ENCODE measurements at regions not wholly inside any gene's neighbourhood (a gene's known extent, or its start where the extent isn't known, plus 50 kb on each side); places are given as distances from the start of the nearest gene placed in this dataset.
A peak's percentile ranks its signal among the peaks of the same experiment; 100 is the strongest.

DNA sequence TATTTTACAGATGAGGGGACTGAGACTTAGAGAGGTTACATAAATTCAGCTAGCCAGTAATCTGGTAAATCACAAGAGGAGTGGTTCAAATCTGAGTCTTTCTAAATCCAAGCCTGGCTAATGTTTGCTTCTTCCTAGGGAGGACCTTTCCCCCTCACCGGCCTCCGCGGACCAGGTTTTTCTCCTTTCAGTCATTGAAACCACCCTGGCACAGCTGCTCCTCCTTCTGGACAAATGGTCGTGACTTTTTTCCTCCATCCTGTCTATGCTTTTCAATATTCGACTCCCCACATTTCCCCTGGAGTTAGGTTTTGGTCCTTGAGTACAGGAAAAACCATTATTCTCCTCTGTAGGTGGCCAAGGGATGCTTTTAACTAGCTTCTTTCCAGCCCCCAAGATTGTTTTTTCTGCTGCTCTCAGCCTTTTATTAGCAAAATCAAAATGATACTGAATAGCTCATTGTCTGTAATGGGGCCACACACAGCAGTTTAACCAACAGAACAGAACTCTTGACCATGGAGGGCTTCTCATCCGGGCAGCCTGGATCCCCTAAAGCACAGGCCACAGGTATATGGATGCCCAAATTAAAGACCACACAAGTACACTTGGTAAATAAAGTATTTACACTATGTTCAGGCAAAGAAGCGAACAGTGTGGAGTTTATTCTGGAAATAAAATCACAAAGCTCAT is 85.9 kb upstream of the KLHL25 start:
- intact Hi-C loops (cut with DNase I): no loop called here
- no peak for DNase-seq

DNA sequence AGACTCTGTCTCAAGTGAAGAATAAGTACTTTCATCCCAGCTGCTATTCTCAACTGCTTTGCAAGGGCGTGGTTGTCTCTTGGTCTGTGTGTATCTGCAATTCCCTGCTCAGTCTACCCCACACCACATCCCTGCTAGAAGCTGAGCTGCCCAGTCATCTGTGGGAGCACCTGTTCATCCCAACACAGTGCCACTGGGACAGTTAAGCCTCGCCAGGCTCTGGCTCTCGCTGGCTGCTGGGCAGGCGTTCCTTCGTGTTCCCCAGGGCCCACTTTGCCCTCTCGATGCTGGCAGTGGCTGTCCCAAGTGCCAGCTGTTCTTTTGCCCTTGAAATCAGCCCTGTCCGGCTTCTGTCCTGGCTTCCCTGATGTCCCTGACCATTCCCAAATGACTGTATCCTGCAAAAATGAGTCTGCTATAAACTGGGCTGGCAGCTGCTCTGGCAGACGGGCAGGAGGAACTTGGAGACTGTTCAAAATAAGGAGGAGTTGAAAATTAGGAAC is 91.6 kb upstream of the KLHL25 start:
- DNase-seq: no peak
- intact Hi-C loops (cut with DNase I): no loop called here

DNA sequence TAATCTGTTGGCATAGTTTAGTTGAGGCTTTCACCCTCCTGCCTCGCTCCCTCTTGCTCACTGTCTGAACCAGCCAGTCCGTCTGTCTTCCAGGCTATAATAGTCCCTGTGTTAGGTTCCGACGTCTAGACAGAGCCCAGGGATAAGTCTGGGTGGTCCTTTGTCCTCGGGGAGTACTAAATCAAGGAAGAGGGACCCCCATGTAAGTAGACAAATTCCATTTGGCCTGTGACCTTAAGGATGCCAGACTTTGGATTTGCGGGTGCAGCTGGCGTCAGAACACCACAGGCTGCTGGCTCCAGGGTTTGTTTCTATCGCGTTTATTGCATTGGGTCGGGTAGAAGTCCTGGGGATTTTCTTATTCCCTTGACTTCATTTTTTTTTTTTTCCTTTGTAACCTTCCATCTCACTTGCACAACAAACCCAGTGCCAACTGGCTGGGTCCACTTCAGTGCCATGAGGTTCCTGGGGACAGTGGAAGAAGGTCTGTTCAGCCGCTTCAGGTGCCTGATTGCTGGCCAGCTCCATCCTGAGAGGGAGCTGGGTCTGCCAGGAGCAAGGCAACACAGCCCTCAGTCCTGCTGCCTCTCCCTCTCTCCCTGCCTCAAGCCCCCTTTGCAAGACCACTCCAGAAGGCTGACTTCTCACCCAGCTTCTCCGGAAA is 95.4 kb upstream of the KLHL25 start:
- no peak for DNase-seq
- intact Hi-C loops (cut with DNase I): no loop called here

DNA sequence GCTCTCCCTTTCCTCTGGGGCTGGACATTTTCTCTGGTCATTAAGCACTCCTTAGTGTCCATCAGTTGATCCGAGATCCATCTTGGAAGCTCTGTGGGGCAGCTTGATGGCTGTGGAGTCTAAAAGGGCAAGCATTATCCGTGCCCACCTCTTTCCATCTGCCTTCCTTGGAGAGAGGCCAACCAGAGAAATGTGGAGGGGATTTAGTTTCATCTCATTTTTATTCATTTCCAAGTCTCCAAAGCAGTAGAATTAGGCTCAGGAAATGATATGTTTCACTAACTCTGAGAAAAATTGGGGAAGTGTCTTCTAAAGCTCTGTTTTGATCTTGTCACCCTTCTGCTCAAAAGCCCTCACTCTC is 95.9 kb upstream of the KLHL25 start:
- intact Hi-C loops (cut with DNase I): no loop called here
- no peak for DNase-seq

DNA sequence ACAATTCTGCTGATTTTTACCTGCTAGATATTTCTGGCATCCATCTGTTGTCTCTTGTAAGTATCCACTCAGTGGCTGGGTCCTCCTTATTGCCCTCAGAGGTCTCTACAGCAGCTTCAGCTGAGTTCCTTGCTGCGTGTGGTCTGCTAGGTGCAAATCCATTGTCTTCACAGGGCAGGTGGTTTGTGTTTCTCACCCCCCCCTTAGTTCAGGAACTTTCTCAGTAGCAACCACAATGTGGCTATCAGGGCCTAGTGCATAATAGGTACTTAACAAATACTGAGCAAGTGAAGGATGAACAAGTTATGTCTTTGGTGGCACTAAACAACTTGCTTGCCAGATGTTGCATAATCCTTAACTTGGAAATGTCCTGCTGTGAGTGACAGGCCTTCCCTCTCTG is 96.7 kb upstream of the KLHL25 start:
- no peak for DNase-seq

DNA sequence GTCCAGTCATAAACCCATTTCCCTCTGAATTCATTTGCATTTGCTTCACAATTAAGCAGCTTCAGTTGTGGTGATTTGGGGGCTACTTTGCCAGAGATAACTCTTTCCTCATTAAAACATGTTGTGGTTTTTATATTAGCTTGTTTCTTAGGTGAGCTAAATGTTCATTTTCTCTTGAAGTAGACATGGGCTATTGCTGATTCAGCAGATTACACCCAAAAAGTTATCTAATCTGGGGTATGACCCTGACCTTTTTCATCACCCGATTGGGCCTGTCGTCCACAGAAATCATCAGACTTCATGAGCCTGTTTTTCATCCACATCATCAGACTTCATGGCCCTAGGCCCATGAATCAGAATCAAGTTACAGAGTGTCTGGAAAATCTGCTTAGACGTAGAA is 97.5 kb upstream of the KLHL25 start:
- intact Hi-C loops (cut with DNase I): no loop called here

More for the DNA sequence above, 96.7 kb upstream of the KLHL25 start:
- intact Hi-C loops (cut with DNase I): no loop called here

DNA sequence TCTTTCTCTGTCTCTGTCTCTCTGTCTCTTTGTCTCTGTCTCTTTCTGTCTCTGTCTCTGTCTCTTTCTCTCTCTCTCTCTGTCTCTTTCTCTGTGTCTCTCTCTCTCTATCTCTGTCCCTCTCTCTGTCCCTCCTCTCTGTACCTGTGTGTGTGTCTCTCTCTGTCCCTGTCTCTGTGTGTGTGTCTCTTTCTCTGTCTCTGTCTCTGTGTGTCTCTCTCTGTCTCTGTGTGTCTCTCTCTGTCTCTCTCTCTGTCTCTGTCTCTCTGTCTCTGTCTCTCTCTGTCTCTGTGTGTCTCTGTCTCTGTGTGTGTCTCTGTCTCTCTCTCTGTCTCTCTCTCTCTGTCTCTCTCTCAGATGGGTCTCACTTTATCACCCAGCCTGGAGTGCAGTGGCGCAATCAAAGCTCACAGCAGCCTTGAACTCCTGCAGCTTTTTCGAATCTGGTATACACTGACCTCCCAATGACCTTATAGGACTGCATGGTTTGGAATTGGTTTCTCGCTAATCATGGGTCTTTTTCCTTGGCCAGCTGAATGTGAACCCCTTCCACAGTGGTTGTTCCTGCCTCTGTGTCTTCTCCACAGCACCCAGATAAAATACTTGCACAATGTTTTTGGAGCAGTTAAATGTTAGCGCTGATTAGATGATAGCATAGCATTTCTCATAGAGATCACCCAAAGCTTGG is 102.6 kb upstream of the KLHL25 start:
- intact Hi-C loops (cut with DNase I): no loop called here
- DNase-seq: no peak

More for the DNA sequence above, 97.5 kb upstream of the KLHL25 start:
- no peak for DNase-seq

DNA sequence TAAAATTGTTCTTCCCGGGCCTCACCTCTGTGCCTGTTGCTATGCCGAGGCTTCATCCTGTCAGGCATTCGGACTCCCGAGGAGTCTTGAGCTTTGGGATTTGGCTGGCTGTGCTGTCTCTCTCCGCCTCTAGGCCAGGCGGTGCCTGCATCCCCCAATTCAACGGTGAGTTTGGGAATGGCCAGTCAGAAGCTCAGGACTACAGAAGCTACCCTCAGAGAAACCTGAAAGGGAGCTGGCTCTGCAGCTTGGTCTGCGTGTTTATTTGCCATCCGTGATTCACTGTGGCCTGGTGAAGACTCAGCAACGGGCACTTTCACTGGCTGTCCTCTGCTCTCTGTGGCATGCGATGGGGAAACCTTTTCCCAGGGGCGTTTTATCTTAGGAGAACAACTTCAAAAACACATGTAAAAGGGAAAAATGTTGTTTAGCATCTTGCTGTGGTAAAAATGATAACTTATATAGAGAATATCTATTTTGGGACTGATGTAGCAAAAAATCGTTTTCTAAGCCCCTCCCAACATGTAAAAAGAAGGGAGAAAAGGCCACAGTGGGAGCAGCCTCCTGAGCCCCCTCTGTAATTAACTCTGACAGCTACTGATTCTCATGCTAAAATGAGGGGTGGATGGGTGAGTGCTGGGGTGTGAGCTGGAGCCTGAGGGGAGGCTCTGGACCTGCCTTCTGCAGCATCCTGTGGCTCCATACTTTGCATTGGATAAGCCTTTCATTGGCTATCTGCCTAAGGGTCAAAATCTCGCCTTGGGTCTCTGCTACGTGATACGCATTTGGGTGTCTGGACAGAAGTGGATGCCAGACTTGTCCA is 103.4 kb upstream of the KLHL25 start:
- intact Hi-C loops (cut with DNase I): no loop called here
- DNase-seq: no peak

DNA sequence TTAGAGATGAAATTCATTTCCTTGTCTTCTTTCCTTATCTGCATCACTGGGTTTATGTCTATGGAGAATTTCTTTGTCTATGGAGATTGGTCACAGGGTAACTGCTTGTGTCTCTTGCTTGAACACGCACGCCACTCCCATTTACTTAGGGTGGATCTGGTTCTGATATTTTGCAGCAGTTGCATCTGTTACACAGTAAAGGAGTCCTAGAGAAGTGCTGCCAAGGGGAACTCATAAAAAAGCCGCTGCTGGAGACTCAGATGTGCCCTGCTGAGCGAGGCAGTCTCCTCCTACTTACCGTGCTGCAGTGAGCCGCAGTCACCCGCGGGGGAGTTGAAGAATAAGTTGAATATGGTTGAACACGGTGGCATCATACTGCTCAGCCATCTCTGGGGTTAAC is 105.2 kb upstream of the KLHL25 start:
- peak in 40 of 42 donors; percentile 9 to 87 (median 51) for DNase-seq
- intact Hi-C loops (cut with DNase I): no loop called here

DNA sequence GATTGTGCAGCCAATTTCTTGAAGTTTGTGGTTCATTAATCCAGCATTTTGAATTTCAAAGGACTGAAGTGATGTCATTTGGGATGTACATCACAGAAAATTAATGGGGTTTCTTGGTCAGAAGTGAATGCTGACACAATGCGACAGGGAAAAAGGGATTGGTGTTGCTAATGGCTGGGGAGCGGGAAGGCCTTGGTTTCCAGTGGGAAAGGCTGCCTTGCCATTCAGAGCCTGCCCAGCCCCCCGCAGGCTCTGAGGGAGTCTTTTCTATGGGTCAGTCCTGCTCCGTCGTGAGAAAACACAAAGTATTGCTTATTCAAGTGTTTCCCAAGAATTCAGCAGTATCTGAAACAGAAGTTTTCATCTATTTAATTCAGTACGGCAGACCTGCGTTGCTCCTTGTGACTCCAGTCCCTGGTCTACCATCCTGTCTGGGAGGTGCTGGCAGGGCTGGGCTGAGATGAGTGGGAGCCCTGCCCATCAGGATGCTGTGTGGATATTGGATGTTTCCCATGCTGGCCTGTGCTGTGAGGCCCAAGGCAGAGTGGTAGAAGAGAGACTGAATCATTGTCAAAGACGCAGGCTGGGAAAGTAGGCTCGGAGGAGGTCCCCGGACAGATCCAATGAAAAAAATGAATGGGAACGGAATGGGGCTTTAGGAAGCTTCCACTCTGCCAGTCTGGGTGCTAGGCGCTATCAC is 111.2 kb upstream of the KLHL25 start:
- DNase-seq: peak in 2 of 42 donors; percentile 4 to 5
- intact Hi-C loops (cut with DNase I): no loop called here

DNA sequence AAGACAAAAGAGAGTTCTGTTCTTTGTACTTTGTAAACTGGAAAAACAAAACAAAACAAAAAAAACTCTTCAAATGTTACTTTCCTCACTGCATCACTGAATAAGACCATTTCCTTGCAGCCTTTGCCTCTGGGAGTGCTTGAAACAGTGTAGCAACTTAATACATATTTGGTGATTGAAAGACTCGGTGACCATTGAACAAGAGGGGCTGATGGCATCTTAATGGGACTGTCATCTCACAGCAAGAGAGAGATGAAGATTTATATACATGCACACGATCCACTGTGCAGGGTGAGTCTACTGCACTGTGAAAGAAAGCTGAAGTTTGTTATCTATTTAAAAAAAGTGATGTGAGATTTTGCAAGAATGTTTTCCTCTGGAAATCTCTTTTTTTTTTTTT is 111.9 kb upstream of the KLHL25 start:
- intact Hi-C loops (cut with DNase I): no loop called here
- DNase-seq: no peak

DNA sequence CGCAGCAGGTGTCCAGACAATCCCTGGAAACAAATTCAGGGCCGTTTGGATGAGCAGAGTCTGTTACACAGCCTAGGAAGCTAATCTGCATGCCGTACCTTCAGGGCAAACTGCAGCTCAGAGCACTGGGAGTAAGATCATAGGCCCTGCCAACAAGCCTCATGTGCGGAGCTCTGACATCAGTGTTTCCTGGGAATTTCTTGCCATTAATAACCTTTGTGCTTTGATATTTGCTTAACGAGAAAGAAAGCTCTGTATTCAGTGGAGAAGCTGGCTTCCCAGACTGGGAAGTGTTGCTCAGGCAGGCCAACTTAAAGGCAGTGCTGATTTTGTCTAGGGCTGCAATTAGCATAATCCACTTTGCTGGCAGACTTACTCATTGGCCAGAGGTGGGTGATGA is 116.1 kb upstream of the KLHL25 start:
- peak in 3 of 42 donors; percentile 3 to 43 (median 5) for DNase-seq
- intact Hi-C loops (cut with DNase I): no loop called here

DNA sequence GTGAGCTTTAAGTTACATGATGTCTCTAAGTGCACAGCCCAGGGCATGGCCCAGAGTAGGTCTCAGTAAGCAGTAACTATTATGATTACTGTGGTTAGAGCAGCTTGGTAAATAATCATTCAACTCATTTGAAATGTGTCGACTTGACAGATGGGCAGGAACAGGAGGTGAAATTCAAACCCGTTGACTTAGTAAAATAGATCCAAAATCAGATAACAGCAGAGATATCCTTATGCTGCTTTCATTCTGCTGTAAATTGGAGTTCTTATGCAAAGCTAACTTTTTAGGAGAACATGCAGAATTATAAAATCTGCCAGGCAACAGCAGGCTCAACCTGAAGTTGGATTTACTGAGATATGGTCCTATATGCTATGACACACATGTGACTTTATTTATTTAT is 118.7 kb upstream of the KLHL25 start:
- intact Hi-C loops (cut with DNase I): no loop called here
- no peak for DNase-seq

DNA sequence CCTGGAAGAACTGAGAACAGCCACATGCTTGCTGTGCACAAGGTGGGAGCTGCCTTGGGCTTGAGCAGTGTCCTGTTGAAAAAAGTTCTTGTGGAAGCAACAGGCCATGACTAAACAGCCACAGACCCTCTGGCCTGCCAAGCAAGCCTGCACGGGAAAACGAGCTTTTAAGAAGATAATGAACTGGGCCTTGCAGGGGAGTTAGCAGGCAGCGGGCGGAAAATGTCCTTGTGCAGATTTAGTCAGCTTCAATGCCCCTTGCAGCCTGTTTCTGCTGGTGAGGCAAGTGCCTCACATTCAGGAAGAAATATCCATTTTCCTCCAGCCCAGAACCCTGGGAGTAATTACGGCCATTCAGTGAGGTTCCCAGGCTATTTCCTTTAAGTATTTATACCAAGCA is 126.2 kb upstream of the KLHL25 start:
- intact Hi-C loops (cut with DNase I): no loop called here
- peak in 5 of 42 donors; percentile 4 to 47 (median 18) for DNase-seq

DNA sequence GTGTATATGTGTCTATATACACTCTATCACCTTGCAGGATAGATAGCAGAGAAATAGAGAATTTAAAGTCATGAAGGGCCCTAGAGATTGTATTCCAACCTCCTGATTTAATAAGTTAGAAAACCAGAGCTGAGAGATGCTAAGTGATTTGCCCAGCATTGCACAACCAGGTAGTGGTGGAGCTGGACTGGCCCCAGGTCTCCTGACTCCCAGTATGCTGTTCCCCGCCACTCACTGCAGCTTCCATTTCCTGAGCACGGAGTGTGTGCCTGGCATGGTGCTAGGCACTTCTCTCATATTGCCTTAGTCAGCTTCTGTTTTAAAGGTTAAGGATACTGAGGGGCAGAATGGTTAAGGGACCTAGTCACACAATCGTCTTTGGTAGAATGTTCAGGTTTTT is 129.4 kb upstream of the KLHL25 start:
- no peak for DNase-seq
- intact Hi-C loops (cut with DNase I): no loop called here

DNA sequence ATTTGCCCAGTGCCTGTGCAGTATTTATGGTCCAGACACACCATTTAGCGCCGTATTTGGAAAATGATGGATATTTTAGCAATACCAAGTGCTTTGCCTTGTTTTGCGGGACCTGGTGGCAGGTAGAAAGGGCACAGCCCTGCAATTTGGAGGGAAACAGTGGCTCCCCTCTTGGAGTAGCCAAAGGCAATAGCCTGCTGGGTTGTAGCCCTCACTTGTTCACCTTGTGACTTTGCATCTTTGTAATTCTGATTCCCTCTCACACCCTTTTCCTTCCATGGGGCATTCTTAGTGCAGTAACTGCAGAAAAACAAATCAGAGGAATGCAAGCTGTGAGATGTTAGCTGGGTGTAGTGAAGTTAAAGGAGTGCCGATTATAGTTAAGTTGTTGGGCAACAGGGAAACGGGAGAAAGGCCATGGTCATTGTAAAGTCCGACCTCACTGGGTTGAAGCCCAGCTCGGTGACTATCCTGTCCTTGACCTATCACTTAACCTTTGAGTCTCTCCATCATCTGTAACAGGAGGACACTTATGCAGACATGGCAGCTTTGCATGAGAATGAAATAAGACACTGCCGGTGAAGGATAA is 131.0 kb upstream of the KLHL25 start:
- intact Hi-C loops (cut with DNase I): no loop called here
- no peak for DNase-seq

DNA sequence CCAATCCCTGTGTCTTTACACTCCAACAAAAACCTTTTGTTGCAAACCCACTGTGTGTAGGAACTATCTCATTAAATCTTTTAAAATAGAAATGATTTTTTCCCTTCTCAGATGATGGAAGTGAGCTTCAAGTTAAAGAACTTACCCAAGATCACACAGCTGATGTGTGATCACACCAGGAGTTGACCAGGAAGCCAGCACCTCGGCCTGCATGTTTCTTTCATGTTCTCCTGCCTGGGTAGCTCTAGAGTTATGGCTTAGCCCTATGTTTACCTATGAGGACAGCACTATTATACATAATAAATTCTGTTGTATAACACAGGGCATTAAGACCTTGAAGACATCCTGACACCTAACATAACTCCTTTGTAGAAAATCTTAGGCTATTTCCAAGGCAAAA is 132.1 kb upstream of the KLHL25 start:
- DNase-seq: no peak
- intact Hi-C loops (cut with DNase I): no loop called here

DNA sequence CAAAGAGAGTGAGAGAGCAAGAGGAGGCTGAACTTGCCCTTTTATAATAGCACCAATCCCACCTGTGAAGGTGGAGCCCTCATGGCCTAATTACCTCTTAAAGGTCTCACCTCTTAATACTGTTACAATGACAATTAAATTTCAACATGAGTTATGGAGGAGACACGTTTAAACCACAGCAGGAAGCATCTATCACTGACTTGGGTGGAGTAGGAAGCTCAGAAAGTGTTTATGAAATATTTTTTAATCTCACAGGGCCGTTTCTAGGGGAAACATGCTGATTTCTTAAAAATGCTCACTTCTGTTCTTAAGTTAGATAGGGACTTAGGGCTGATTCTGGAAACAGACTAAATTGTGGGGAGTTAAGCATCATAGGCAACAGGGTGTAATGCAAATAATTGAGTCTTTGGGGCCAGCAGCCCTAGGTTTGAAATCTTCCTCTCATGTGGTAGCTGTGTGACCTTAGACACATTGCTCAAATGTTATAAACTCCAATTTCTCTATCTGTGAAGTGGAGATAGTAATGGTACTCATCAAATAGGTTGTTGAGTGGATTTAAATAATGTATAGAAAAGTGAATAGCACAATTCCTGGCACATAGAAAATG is 133.3 kb upstream of the KLHL25 start:
- intact Hi-C loops (cut with DNase I): no loop called here
- no peak for DNase-seq
